NCI-H526 (cell line): ENCODE measurements at regions not wholly inside any gene's neighbourhood (a gene's known extent, or its start where the extent isn't known, plus 50 kb on each side); places are given as distances from the start of the nearest gene placed in this dataset.
"Not testable (repeated sequence)": the region's sequence is repeated elsewhere in the genome, so short reads cannot be mapped to it uniquely, and the experiment has no call there.

ENCODE experiments used
- DNase-seq, 2 experiments: peaks; one replicate each; lab custom pipeline; 2025; lab: John Stamatoyannopoulos, UW

- no peak for DNase-seq
These were observed 120.5 kb downstream of the PHETA1 start for GRCh38 chr12:111248236-111249017.

- no peak for DNase-seq
These were observed 121.7 kb downstream of the PHETA1 start for GRCh38 chr12:111247083-111247783.

- DNase-seq = no peak
These were observed 122.4 kb downstream of the PHETA1 start for GRCh38 chr12:111246477-111247011.

DNA sequence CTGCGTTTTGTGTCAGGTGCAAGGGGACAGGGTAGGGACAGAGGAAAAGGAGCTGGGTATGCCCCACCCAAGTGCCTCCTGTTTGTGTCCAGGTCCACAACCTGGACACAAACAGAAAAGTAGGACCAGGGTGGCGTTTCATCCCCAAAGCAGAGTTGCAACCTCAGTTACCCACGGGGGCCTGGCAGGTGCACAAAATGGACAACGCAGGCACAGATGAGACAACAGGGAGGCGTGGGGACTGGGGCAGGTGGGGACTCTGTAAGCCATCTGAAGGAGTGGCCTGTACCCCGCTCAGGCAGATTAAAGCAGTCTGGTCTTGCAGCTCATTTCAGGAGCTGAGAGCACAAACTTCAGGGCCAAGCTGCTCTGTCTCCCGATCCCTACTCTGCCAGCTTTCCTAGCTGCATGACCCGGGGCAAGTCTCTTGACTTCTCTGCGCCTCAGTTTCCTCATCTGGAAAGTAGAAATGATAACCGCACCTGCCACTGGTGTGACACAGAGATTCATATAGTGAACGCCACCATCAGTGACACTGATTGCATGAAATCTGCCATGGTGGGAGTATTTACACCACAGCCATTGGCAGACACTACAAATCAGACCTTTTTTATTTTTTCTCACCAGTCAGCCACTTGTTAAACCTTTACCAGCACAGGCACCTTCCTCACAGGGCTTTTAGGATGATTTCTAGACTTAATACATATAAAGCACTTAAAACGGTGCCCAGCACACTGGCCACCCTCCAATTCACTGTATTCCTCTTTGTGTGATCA is 123.0 kb downstream of the PHETA1 start:
- DNase-seq = no peak

- DNase-seq = no peak
These were observed 124.2 kb downstream of the PHETA1 start for GRCh38 chr12:111244673-111245072.

GRCh38 chr12:111242817-111243216 is 126.1 kb downstream of the PHETA1 start:
- DNase-seq = not testable (repeated sequence)

DNA sequence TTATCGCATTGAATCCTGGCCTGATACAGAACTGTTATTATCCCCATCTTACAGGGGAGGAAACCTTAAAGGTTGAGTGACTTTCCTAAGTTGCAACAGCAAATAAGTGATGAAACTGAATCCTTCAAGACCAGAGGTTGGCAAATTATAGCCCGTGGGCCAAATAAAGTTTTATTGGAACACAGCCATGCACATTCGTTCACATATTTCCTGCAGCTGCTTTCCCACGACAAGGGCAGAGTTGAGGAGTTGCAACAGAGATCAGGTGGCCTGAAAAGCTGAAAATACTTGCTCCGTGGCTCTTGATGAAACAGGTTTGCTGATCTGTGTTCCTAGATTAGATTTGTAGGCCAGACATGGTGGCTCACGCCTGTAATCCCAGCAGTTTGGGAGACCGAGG is 126.7 kb downstream of the PHETA1 start:
- no peak for DNase-seq

DNA sequence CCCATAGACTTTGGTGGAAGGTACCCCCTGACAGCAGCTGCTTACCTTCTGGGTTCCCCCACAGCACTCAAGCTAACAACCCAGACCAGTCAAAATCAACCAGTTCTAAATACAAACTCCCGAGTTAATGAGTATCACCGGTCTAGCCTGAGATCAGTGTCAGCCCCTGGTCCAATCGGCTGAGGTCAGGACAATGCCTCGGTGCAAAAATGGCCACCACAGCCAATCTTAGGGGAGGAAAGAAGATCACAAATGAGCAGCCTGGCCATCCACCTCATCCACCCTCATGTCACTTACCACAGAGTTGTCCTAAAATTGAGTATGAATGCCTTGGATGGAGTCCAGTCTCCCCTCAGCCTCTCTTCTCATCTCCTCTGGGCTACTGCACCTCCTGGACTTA is 128.5 kb downstream of the PHETA1 start:
- no peak for DNase-seq

- no peak for DNase-seq
These were observed 129.7 kb downstream of the PHETA1 start for GRCh38 chr12:111239235-111239634.

GRCh38 chr12:111238075-111238734 is 130.7 kb downstream of the PHETA1 start:
- no peak for DNase-seq

DNA sequence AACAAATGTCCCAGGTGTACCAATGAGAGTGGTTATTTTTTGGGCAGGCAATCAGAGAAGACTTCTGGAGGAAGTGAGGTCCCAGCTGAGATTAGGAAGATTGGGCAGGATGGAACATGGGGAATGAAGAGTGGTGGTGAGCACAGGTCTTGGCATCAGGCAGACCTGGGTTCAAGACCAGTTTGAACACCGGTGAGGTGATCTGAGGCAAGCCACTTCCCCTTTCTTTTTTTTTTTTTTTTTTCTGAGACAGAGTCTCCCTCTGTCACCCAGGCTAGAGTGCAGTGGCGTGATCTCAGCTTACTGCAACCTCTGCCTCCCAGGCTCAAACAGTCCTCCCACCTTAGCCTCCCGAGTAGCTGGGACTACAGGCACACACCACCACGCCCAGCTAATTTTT is 134.4 kb downstream of the PHETA1 start:
- DNase-seq = not testable (repeated sequence)

DNA sequence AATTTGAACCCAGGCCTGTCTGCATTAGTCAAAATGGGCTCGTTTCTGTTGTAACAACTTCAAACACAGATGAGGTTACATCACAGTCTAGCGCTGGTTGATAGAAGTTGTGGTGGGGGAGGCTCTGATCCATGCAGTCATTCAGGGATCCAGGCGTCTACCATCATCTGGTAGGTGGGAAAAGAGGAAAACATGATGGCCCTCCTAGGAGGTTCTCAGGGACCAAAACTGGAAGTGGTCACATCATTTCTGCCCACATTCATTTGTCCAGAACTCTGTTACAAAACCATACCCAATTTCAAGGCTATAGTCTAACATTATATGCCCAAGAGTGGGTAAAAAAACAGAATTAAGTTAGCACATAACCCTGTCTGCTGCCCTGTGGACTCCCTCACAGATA is 135.1 kb downstream of the PHETA1 start:
- no peak for DNase-seq

GRCh38 chr12:111230649-111231048 is 138.2 kb downstream of the PHETA1 start:
- no peak for DNase-seq

DNA sequence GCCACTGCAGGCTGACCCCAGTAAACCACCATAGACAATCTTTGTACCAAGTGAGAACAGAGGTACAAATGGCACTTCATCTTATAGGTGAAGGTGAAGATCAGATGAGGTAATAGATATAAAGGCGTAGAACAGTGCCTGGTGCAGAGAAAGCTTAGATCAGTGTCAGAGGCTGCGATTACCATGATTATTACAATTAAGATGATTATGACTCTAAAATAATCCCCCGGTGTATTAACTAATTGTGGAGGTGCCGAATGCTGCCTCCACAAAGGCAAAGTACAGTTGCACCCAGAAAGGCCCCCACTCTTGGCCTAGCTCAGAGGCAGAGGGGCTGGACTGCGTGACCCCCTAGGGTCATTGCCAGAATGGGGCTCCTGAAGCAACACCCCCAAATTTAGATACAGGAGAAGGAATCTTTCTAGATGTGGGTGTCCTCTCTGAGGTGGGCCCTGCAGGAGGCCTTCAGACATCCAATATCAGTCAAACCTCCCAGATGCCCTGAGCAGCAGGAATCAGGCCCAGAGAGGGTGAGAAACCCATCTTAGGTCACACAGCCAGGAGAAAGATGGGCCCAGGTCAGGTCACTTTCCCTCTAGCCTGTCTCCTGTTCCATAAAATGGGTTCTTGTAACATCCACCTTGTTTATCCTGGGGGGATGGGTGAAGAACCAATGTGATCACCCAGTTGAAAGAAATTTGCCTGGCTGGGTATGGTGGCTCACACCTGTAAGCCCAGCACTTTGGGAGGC is 139.8 kb downstream of the PHETA1 start:
- DNase-seq = no peak

- no peak for DNase-seq
These were observed 141.1 kb downstream of the PHETA1 start for GRCh38 chr12:111227476-111228420.

DNA sequence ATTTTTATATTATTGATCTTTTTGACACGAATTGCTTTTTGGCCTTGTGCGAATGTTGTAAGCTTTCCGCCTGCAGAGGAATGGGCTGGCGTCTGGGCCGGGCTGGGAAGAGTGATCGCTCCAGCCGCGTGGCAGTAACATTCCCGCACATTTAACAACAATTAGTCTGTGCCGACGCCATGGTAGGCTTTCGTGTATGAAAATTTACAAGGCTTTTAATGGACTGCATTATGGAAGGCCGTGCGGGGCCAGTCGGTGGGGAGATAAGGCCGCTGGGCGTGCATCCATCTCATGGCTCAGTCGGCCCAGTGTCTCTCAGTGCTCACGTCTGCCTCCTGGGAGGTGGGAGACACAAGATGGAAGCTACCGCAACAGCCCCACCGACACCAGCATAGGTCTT is 142.2 kb downstream of the PHETA1 start:
- DNase-seq = no peak

DNA sequence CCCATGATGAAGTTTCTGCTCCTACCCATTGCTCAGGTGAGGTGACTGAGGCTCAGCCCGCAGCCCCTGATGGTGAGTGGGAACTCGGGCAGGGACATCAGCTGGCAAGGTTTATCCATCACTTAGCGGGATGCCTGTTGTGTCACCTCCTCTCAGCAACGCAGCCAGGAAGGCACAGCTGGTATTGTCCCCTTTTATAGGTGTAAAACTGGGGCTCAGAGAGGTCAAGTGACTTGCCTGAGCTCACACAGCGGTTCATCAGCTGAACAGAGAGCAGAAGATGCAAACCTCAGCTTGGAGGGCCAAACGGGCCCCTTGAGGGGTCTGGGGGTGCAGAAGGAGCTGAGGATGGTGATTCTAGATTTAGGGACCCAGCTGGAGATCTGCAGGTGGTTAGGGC is 143.6 kb downstream of the PHETA1 start:
- no peak for DNase-seq

DNA sequence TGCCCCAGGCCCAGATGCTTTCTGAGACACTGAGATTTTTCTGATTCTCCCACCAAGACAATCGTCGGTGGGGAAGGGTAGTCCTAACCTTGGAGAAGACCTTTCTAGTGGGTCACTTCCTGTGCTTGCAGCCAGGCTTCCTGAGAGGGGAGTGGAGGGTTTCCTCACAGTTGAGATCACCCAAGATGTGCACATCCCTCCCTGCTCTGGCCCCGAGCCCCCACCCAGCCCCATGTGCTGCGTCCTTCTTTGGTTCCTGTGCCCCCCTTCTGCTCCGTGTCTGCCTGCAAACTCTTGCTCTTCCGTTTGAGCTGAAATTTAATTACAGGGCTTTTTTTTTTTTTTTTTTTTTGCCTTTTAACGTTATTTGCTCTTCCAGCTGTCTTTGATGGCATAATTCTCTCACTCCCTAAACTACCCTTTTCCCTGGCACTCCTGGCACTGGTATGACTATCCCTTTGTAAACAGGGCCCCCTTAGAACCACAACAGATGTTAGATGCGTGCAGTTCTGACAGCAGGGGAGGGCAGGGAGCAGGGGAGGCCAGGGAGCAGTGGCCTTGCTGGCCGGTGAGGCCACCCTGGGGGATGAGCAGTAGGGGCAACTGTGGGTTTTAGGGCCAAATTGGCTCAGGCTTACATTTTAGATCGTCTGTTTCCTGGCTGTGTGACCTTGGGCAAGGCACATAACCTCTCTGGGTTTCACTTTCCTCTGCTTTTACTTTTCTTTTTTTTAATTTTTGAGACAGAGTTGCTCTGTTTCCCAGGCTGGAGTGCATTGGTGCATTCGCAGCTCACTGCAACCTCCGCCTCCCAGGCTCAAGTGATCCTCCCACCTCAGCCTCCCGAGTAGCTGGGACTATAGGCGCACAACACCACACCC is 144.5 kb downstream of the PHETA1 start:
- no peak for DNase-seq

- no peak for DNase-seq
These were observed 146.4 kb downstream of the PHETA1 start for GRCh38 chr12:111222523-111222922.
